H1 (cell line): ENCODE measurements at regions not wholly inside any gene's neighbourhood (a gene's known extent, or its start where the extent isn't known, plus 50 kb on each side); places are given as distances from the start of the nearest gene placed in this dataset.

Experiments used
- BCL11A ChIP-seq, 2 experiments: IDR thresholded peaks; one replicate each; pipeline ENCODE4 v1.6.1; 2011; ENCODE audit warnings: low read depth in 2 of 2, low read length in 2 of 2, mild to moderate bottlenecking in 2 of 2
- CTCF ChIP-seq, 3 experiments: IDR thresholded peaks; 1 replicate in 2 of 3; 2 replicates in 1 of 3; pipeline versions ENCODE4 v1.5.1 to v1.6.1; 2011; ENCODE audit warnings: low read length in 3 of 3, mild to moderate bottlenecking in 3 of 3, inconsistent platforms in 2 of 3, low read depth in 1 of 3, moderate library complexity in 1 of 3; ENCODE audit not compliant: insufficient read depth in 1 of 3; ENCODE audit errors: control extremely low read depth in 1 of 3
- EZH2 ChIP-seq: fragments of 200-600 bp; sonication (generic); IDR thresholded peaks from 2 replicates; pipeline ENCODE4 v1.7.1; 2012; ENCODE audit warnings: low read depth, mild to moderate bottlenecking, moderate library complexity, low read length, inconsistent platforms; ENCODE audit not compliant: severe bottlenecking
- MAFK ChIP-seq: IDR thresholded peaks from 2 replicates; pipeline ENCODE4 v1.6.1; 2012; ENCODE audit warnings: low read depth, mild to moderate bottlenecking, improper control_type of control experiment, low read length
- POLR2AphosphoS5 ChIP-seq: IDR thresholded peaks from 2 replicates; pipeline ENCODE4 v1.6.1; 2011; ENCODE audit warnings: low read depth, low read length
- SIN3A ChIP-seq, 2 experiments: IDR thresholded peaks in 1 of 2; conservative IDR thresholded peaks in 1 of 2; 2 replicates each; pipeline ENCODE4 v1.6.1; 2011 to 2012; ENCODE audit warnings: low read length in 2 of 2, improper control_type of control experiment in 1 of 2, low read depth in 1 of 2, mild to moderate bottlenecking in 1 of 2
- YY1 ChIP-seq: IDR thresholded peaks from 2 replicates; pipeline ENCODE4 v1.6.1; 2011; ENCODE audit warnings: low read depth, mild to moderate bottlenecking, low read length

- TF ChIP-seq CTCF (IDR thresholded peaks at IDR 0.05; ENCODE audit: control extremely low read depth in 1 of 3, insufficient read depth in 1 of 3, low read depth in 1 of 3, low read length in 3 of 3) = no peak
- TF ChIP-seq MAFK = no peak
- TF ChIP-seq EZH2 = no peak
- TF ChIP-seq BCL11A (IDR thresholded peaks at IDR 0.05; ENCODE audit: low read depth in 2 of 2, low read length in 2 of 2) = no peak
- no peak for TF ChIP-seq POLR2AphosphoS5
- TF ChIP-seq SIN3A (conservative IDR thresholded peaks at IDR 0.05 in 1 of 2, IDR thresholded peaks at IDR 0.05 in 1 of 2; ENCODE audit: low read depth in 1 of 2, low read length in 2 of 2) = no peak
- TF ChIP-seq YY1 = no peak
Observed at GRCh38 chr18:4541588-4541987, 86.5 kb upstream of the DLGAP1 start.
